HL-60/S4 treated with phorbol 12-myristate 13-acetate at 8.2 ng/mL for 4 days and 3 days (cell line): ENCODE measurements at regions not wholly inside any gene's neighbourhood (a gene's known extent, or its start where the extent isn't known, plus 50 kb on each side); places are given as distances from the start of the nearest gene placed in this dataset.

Experiments used
- in situ Hi-C: fragments of 300-500 bp; cut with MboI; formaldehyde crosslinking; loops from 2 replicates; pipeline ENCODE4 v1.15.0; 2022; ENCODE audit warnings: low sequenced_read_pairs

GRCh38 chr13:97109841-97110492 is 112.2 kb upstream of the MBNL2 start:
- in situ Hi-C loops = loop anchor here (25.0 kb wide), 1 partner anchor 252 kb away; no protein-coding TSS in a partner anchor

GRCh38 chr13:97110936-97111335 is 111.2 kb upstream of the MBNL2 start:
- in situ Hi-C loops = loop anchor here (25.0 kb wide), 1 partner anchor 251 kb away; no protein-coding TSS in a partner anchor

GRCh38 chr13:97111756-97112155 is 110.4 kb upstream of the MBNL2 start:
- in situ Hi-C loops = loop anchor here (25.0 kb wide), 1 partner anchor 251 kb away; no protein-coding TSS in a partner anchor

- in situ Hi-C loops = loop anchor here (25.0 kb wide), 1 partner anchor 250 kb away; no protein-coding TSS in a partner anchor
These were observed 109.5 kb upstream of the MBNL2 start for GRCh38 chr13:97112446-97113152.

DNA sequence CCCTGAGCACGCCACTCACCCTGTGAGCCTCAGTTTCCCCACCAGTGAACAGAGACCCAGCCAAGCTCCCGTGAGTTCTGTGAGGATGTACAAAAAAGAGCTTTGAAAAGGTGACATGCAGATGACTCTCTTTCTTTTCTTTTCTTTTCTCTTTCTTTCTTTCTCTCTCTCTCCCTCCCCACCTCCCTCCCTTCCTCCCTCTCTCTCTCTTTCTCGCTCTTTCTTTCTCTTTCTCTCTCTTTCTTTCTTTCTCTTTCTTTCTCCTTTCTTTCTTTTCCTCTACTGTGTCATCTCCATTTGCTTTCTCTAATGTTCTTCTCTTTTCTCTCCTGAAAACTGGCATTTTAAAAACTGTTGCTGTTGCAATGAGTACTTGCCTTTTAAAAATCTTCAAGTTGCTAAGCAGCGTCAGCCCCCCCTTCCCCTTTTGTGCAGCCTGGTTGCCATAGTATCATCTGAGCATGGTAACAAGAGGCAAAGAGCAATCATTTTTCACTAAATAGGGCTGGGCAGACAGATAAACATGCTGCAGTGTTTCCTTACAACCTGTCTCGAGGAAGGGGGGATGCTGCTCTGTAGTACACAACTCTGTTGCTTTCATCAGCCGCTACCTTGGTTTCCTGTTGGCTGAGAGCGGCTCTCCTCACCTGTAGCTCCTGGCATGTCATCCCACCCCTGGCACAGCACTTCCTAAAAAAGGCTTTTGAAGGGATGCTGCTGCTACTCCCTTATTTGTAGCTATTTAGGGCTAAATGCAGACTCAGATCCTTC is 108.7 kb upstream of the MBNL2 start:
- in situ Hi-C loops = loop anchor here (25.0 kb wide), 1 partner anchor 249 kb away; no protein-coding TSS in a partner anchor

GRCh38 chr13:97114651-97115050 is 107.5 kb upstream of the MBNL2 start:
- in situ Hi-C loops = loop anchor here (25.0 kb wide), 1 partner anchor 248 kb away; no protein-coding TSS in a partner anchor

- in situ Hi-C loops = loop anchor here (25.0 kb wide), 1 partner anchor 246 kb away; no protein-coding TSS in a partner anchor
These were observed 105.4 kb upstream of the MBNL2 start for GRCh38 chr13:97116754-97117153.

DNA sequence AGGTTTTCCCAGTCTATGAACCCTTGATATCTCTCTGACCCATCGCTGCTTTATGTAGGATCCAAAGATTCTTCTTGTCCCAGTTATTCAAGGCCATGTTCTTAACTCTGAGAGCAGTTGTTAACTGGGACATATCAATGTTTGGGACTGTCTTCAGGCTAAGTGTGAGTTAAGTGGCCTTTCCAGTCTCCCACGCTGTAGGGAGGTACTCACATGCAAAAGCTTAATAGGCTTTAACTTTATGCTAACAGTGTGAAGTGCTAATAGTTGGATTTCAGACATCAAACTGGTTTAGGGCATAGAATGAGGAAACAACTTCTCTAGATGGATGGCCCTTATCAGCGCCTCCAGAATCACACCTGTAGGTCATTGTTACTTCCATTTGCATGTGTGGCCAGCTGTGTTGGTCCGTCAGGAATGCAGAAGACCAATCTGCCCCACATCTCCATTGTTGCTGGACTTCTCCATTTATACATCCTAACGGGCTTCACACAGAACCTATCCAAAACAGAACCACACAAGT is 104.7 kb upstream of the MBNL2 start:
- in situ Hi-C loops = loop anchor here (25.0 kb wide), 1 partner anchor 245 kb away; no protein-coding TSS in a partner anchor

DNA sequence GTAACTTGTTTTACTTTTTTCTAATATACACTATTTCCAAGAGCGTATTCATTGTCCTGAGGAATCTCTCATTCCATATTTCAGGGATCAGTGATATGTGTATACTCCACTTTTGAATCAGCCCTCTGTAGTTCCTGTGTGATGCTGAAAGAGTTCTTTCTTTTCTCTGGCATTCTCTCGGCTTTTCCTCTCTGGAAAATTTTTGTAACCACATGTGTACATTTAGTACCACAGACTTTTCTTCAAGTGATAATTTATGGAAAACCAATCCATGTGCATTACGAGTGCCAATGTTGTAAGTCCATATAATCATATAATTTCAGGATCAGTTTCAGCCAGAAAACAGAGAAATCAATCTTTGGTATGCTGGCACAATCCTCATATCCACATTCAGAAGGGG is 102.2 kb upstream of the MBNL2 start:
- in situ Hi-C loops = loop anchor here (25.0 kb wide), 1 partner anchor 242 kb away; no protein-coding TSS in a partner anchor

DNA sequence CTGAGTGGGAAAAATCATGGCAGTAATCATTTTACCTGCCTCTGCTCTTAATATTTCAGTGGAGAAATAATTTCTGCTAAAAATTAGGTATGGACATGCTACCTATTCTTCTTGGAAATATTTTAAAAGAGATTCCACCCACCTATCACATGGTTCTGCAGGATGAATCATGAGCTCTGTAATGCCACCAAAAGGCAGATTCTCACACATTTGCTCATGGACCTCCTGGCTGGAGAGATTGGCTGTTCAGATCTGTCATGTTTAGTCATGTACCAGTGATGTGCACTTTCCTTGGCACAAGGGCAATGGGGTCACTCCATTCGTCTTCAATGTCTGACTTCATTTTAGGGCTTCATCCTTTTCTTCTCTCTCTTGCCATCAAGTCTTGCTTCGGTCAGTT is 101.8 kb upstream of the MBNL2 start:
- in situ Hi-C loops = loop anchor here (25.0 kb wide), 1 partner anchor 242 kb away; no protein-coding TSS in a partner anchor

DNA sequence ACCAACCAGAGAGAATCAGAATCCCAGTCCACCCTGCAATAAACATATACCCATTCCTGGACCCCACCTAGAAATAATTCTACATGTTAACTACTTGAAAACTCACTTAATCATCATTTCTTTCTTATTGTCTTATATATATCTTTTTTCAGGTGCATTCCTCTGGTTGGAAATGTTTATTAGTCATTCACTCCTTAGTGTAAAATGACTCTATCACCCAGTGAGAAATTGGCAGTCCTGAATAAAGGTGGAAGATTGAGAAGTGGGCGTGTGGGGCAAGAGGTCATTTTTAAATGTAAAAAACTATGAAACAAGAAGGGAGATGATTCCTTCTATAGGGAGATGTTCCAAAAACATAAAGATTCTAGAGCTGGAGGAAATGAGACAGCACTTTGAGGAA is 101.2 kb upstream of the MBNL2 start:
- in situ Hi-C loops = loop anchor here (25.0 kb wide), 1 partner anchor 241 kb away; no protein-coding TSS in a partner anchor

DNA sequence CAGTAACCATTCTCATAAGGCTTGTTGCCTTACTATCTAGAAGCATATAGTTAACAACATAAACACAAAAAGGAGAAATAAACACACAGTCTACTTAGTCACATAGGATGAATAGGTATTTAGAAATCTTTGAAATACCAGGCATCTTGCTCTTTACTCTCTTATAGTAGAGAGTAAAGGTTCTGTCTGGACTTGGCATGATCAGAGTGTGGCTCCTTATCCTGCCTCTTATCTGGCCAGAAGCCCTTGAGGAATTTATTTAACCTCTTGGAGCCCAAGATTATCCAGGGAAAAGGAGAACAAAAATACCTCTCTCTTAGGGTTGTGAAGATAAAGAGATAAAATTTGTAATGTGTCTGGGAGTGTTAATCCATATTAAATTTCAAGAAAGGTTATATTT is 100.2 kb upstream of the MBNL2 start:
- in situ Hi-C loops = loop anchor here (25.0 kb wide), 1 partner anchor 240 kb away; no protein-coding TSS in a partner anchor

- in situ Hi-C loops = loop anchor here (25.0 kb wide), 1 partner anchor 240 kb away; no protein-coding TSS in a partner anchor
These were observed 99.6 kb upstream of the MBNL2 start for GRCh38 chr13:97122381-97122996.

DNA sequence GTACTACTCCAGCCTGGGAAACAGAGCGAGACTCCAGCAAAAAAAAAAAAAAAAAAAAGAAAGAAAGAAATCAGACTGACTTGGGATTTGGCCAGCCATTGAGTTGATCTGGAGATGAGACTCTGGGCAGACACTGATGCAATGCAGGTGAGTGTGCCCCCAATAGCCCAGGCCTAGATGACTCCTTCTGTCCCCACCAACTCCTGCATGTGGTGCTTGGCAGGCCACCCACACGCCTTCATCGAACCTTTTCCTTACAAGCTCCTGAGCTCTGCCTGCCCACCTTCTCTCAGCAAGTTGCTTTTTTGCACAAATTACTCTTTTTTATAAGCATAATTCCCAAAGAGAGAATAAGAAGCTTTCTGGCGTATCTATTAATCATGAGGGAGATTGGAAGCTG is 97.9 kb upstream of the MBNL2 start:
- in situ Hi-C loops = loop anchor here (25.0 kb wide), 1 partner anchor 238 kb away; no protein-coding TSS in a partner anchor

DNA sequence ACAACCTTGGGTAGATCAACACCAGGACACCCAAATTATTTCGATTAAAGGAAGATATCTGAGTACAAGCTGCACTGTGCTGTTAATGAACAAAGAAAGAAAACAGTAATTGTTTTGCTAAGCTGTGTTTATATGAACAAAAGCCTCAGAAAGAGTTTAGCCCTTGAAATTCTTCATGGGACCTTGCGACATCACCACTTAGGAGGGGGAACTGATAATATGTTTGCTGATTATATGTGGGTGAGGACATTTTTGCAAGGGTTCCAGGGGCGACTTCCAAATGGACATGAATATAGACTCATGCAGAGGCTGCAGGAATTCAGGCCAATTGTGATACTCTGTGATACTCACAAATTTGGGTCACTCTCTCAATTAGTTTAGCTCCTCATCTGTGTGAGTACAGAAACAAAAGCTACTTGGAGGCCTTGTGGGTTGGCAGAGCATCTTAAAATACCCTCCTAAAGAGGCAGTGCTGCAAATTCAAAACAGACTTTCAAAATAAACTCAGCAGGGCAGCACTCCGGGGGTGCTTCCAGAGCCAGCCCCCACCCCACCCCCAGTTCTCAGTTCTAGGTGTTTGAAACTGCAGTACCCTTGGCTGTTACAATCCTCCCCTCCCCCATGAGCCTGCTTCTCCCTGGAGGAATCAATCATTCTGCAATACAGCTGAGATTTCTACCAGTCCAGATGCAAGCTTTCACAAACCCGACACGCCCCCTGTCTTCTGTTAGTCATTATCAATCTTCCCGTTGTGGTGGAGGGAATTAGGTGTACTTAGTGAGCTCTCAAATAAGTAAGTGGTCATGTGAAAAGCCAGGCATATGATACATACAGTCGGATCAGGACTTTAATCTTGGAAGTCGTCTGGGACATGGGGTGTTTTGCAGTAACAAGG is 97.0 kb upstream of the MBNL2 start:
- in situ Hi-C loops = loop anchor here (25.0 kb wide), 1 partner anchor 237 kb away; no protein-coding TSS in a partner anchor

DNA sequence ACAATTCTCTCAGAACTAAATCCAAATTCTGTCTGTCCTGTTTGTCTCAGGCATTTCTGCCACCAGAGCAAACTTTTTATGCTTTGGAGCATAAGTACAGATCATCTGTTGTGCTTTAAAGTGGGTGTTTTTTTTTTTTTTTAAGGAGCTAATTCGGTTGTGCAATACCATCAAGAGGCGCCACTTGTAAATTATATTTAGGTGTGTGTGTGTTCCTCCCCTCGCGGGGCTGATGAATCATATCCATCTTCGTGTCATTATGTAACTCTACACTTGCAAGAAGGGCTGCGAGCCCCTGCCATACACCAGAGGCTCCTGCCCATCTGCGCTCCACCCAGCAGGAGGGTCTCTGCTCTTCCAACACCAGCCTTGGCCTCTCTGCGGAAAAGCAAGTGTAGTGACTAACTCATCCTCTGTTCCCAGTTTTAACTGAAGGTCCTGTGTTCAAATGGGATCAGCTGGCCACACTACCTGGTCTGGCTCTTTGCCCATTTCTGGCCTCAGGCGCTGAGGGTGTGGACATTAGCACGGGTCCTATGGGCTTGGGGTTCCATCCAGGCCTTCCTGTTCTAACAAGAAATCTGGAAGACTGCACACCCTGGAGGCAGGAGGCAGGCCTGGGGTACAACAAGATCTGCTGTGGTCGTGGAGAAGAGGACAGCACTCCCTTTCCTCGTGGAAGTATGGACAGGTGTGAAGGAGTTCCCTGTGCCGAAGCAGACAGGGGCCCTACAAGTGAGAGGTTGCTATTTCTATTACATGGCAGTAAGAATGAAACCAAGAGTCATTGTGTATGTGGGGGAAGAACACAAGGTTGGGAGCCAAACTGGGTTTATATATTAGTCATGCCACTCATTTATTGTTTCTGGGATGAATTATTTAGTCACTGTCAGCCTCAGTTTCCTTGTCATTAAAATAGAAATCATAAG is 96.1 kb upstream of the MBNL2 start:
- in situ Hi-C loops = no loop called here

- in situ Hi-C loops = no loop called here
These were observed 94.3 kb upstream of the MBNL2 start for GRCh38 chr13:97127842-97128241.

GRCh38 chr13:97130190-97130589 is 91.9 kb upstream of the MBNL2 start:
- in situ Hi-C loops = no loop called here
